ENCODE measurements at regions not wholly inside any gene's neighbourhood (a gene's known extent, or its start where the extent isn't known, plus 50 kb on each side); places are given as distances from the start of the nearest gene placed in this dataset.
A peak's percentile ranks its signal among the peaks of the same experiment; 100 is the strongest.

DNA sequence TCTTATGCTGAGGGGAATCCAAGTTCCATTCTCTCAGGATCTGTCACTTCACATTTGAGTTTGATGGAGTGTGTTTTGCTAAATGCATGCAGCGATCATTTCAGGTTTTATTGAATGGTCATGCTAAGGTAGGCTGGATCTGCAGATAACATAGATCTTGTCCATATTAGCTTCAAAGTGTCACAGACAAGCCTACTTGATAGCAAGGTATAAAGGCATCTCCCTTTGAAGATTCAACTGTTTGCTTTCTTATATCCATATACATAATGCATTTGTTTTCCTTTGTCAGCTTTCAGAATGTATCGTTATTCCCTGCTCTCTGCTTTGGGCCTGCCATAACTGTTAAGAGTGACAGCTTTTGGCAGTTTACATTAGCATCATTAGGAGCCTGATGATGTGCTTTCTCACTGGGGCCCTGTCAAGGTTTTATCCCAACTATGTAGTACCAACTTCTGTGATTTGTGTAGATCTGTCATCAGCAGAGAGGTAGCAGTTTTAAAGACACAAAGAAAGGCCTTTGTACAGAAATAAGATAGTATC, 604.3 kb upstream of the CDH7 start:
- no peak for DNase-seq (ENCODE audit: low spot score)

DNA sequence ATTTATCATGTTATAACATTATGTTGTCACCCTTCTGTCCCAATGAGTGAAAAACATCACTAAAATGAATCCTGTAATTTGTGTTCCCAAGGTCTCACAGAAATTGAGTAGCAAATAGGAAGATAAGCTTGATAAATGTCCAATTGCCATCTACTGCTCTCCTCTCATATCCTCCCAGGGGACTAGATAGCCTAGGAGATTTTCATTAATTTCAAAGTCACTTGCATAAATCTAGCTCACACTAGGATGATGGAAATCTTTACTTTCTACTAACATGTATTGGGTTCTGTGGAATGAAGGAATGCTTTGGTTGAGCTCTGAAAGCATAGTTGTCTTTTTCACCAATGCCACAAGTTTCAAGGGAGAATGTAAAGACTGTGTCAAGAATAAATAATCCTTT, 605.5 kb upstream of the CDH7 start:
- no peak for DNase-seq (ENCODE audit: low spot score)

DNA sequence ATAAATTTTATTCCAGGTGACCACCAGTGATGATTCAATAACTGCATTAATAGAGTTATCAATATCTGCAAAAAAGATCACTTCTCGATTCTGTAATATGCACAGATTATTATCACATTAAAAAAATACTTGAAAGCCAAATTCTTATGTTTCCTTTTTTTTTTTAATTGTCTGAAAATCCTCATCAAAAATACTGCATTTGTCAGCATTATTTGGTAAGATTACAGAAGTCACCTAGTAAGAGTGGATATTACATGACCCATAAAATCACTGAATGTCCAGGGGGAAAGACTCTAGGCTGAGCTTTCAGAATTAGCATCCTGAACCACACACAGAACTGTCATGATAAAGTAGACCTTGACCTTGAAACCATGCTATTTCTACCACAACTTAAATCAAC, 617.2 kb upstream of the CDH7 start:
- DNase-seq (ENCODE audit: low spot score), result no peak

DNA sequence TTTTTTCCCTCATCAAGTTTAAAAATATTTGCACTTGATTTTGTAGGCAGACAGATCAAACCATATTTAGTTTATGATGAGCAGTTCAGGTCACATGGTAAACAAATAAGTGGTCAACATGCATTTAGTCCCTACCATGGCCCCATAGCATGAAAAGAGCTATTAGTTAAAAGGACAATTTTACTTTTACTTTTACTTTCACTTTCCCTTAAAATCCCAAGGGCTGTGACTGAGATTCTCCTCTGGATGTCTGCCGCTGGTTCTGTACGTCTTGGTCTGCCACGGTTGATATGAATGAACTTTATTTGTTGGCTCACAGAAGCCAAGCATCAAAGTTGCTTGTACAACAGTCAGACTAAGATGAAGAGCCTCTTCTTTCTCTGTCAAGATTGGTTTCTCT, 626.2 kb upstream of the CDH7 start:
- DNase-seq (ENCODE audit: low spot score), result no peak

GRCh38 chr18:65103864-65104263, 646.9 kb upstream of the CDH7 start:
- DNase-seq (ENCODE audit: low spot score), result no peak

DNA sequence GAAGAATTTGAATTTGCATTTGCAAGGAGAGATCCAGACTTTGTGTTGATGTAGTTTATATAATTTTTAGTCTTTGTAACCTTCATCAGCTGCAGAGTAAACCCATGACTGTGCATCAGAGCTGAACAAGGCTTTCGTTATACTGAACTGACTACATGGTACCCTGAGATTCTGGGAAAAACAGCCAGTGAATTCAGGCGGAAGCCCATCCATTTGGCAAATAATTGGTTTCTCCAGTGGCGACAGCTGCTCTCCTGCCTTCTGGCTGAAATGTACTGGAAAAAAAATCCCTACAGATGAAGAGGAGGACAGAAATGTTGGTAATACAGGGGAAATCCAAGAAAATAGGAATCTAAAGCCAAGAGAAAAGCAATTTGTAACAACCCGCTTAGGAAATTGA, 657.5 kb upstream of the CDH7 start:
- DNase-seq (ENCODE audit: low spot score), result no peak

DNA sequence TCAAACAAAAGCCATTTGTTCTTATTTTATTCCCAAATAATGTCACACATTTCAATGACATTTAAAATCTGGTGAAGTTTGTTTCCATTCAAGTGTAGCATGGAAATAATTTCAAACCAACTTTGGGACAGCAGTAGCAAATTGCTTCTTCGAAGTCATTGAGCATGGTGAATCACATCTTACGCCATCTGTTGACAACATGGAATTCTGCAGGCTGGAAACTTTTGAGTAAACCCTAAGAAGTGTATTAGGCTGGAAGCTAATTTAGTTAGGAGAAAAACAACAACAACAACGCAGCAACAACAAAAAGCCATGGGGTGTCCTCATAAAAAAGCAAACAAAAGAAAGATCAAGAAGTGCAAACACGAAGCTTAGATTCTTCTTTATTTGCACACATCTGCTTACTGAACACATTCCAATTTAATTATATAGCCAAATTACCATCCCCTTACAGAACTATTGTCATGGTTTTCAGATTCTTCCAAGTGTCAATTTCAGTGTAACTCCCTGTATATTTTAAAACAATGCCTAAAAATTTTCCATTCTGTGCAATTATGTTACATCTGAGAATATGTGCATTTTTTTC, 659.0 kb upstream of the CDH7 start:
- DNase-seq (ENCODE audit: low spot score), result peak; percentile 13

DNA sequence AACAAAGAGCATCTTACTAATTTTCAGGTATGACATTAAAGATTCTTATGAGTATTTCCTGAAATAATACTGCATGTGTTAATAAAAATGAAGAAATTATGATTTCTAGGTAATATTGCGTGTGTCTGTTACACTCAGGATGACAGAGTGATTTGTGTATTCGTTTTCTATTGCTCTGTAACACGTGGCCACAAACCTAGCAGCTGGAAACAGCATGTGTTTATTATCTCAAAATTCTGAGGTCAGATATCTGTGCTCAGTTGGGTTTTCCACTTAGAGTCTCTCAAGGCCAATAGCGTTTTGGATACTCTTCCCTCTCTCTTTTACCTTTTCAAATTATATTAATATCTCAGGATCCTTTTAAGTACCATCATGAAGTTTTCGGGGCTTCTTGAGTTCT, 667.9 kb upstream of the CDH7 start:
- no peak for DNase-seq (ENCODE audit: low spot score)

GRCh38 chr18:65081786-65082185, 669.0 kb upstream of the CDH7 start:
- no peak for DNase-seq (ENCODE audit: low spot score)

GRCh38 chr18:65073060-65073550, 677.7 kb upstream of the CDH7 start:
- no peak for DNase-seq (ENCODE audit: low spot score)

DNA sequence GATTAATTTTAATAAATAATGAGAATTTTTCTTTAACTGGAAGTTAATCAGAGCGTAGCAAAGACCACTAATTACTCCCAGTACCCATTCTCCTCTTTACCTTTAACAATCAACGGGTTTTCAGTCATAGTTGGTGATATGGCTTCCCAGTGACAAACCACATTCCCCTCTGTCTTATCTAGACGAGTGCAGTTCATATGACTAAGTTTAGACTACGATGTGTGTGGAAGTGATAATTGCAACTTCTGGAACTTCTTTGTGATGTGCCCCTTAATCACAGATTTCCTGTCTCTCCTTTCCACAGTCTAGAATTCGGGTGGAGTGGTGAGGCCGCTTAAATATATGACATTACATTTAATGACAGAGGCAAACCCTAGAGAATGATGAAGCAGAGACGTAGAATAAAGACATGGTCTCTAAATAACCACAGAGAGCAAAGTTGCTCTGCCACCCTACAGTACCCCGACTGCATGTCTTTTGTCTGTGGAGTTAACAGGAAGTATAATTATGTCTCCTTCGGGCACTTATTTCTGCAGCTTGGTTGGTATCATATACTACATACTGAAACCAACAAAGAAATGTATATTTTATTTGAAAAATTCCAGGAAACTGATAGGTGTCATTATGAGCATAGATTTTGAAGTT, 693.3 kb upstream of the CDH7 start:
- DNase-seq (ENCODE audit: low spot score), result no peak

- no peak for DNase-seq (ENCODE audit: low spot score)
These were observed 694.2 kb upstream of the CDH7 start for GRCh38 chr18:65056575-65056974.

DNA sequence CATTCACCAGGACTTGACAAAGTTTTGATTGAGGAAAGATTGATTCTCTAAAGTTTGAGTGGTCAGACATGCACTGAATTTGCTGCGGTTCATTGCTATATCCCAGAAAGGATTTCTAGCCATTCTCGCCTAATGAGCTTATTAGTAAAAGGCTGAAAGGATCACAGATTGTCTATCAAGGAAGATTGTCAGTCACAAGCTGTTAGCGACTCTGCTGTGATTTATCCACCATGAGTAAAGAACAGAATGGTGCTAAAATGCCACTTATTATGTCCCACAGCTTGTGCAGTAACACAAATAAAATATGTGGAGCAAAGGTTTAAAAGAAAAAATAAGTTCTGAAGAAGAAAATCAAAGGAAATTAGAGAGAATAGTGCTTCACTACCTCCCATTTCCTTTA, 701.2 kb upstream of the CDH7 start:
- no peak for DNase-seq (ENCODE audit: low spot score)

DNA sequence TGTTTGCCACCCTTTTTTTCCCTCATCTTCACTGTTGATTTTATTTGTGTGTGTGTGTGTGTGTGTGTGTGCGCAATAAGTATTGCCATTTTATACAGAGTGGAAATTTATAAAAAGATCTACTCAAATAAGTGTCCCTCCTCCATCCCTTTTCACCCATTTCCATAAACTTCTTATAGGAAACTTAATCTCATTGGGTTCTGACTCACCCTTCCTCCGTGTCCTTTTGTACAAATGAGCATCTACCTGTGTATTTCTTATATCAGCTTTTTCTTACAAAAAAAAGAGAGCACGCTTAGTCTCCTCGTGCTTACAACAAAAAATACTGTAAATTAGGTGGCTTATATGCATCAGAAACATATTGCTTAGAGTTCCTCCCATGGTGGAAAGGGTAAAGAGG, 711.2 kb upstream of the CDH7 start:
- DNase-seq (ENCODE audit: low spot score), result no peak

DNA sequence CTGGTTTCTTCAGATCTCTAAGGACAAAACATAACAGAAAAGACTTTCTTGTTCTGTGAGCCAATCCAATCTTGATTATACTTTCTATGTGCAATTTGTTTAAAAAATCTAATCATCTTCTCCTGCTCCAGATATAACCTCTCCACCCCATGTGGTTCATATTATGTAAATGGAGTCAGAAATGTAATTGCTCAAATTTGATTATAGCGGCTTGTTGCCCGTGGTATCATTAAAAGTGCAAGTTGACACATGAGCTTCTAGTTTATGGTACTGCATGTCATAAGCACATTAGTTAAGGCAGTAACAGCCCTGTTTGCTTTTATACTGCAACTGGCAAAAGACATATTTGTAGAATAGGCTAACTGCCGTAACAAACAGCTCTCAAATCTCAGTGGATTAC, 715.1 kb upstream of the CDH7 start:
- no peak for DNase-seq (ENCODE audit: low spot score)

GRCh38 chr18:65025756-65026155, 725.1 kb upstream of the CDH7 start:
- DNase-seq (ENCODE audit: low spot score), result no peak

GRCh38 chr18:65021021-65021420, 729.8 kb upstream of the CDH7 start:
- DNase-seq (ENCODE audit: low spot score), result no peak

GRCh38 chr18:65018184-65018583, 732.6 kb upstream of the CDH7 start:
- no peak for DNase-seq (ENCODE audit: low spot score)

- DNase-seq (ENCODE audit: low spot score), result no peak
These were observed 733.4 kb upstream of the CDH7 start for GRCh38 chr18:65017372-65017760.

- no peak for DNase-seq (ENCODE audit: low spot score)
These were observed 734.0 kb upstream of the CDH7 start for GRCh38 chr18:65016631-65017371.

DNA sequence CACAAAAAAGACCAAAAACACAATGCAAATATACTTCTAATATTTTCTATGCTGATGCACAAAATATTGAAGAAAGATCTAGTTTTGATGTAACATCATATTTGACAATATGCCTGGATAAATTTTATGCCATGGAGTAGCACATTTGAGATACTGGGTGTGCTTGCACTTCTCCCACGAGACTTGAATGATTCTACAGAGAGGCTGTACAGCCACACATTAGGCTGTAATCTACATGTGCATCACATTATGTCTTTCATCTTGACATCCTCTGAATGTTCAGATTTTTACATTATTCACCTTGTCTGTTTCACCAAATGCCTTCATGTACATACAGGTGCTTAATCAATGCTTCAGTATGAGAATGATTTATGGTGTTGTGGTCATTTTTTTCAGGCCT, 756.4 kb upstream of the CDH7 start:
- DNase-seq (ENCODE audit: low spot score), result no peak

DNA sequence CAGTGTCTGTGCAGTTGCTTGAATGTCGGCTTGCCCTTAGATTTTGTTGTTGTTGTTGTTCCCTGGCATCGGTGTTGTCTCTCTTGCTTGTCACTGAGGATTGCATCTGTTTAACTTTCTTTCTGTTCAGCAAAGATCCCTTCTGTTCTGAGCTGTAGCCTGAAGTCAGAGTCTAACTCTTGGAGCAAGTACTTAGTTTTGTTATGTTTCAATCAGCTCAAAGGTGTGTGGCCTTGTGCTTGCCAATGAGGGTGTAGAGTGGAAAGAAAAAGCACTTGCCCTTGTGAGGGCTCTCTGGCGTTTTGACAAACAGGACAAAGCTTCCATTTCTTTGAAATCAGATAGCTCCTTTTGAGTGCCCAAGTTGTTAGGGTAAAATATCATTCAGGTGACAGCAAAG, 757.1 kb upstream of the CDH7 start:
- no peak for DNase-seq (ENCODE audit: low spot score)

- DNase-seq (ENCODE audit: low spot score), result no peak
These were observed 758.2 kb upstream of the CDH7 start for GRCh38 chr18:64992654-64993053.
